Esophagus squamous epithelium (tissue), 5 donors: ENCODE measurements at regions not wholly inside any gene's neighbourhood (a gene's known extent, or its start where the extent isn't known, plus 50 kb on each side); places are given as distances from the start of the nearest gene placed in this dataset.

ENCODE experiments used
- DNase-seq: peaks from one replicate; lab custom pipeline; 2025; lab: John Stamatoyannopoulos, UW
- H3K27ac ChIP-seq, 4 donors: fragments of 200-600 bp; sonication (generic); one replicate each; pipeline ENCODE4 v1.5.1; 2016 to 2019; ENCODE audit warnings: mild to moderate bottlenecking in 1 of 4
- H3K27me3 ChIP-seq, 4 donors: fragments of 200-600 bp; sonication (generic); 1 replicate in 3 of 4; 2 replicates in 1 of 4; pipeline versions ENCODE4 v1.5.1 to v1.6.0; 2017 to 2021; ENCODE audit warnings: antibody characterized with exemption in 1 of 4
- H3K36me3 ChIP-seq, 3 donors: fragments of 200-600 bp; sonication (generic); one replicate each; pipeline ENCODE4 v1.5.1; 2016 to 2019
- H3K4me1 ChIP-seq, 3 donors: fragments of 200-600 bp; sonication (generic); one replicate each; pipeline ENCODE4 v1.5.1; 2017 to 2019
- H3K4me3 ChIP-seq, 4 donors: fragments of 200-600 bp; sonication (generic); 1 replicate in 3 of 4; 2 replicates in 1 of 4; pipeline ENCODE4 v1.5.1; 2016 to 2019; ENCODE audit warnings: mild to moderate bottlenecking in 2 of 4, moderate library complexity in 1 of 4
- H3K9me3 ChIP-seq, 3 donors: fragments of 200-600 bp; sonication (generic); one replicate each; pipeline ENCODE4 v1.5.1; 2016 to 2019
- POLR2A ChIP-seq, 4 donors: fragments of 450-650 bp; IDR thresholded peaks; one replicate each; pipeline ENCODE4 v1.6.1; 2017; ENCODE audit warnings: antibody characterized with exemption in 4 of 4, mild to moderate bottlenecking in 4 of 4, moderate library complexity in 3 of 4
- WGBS, 2 donors: methylation state at CpG; one replicate each; pipeline ENCODE4 v1.1.5; 2018; 5-methylcytosine and 5-hydroxymethylcytosine counted together
- intact Hi-C: fragments of 100-400 bp; cut with DNase I; formaldehyde crosslinking; loops from one replicate; pipeline ENCODE4 v1.15.0; 2022
- TF ChIP-seq, protein P1 (sequence below), 6 experiments: fragments of 450-650 bp in 4 of 6; fragments of 200-600 bp in 2 of 6; sonication (generic) in 2 of 6; IDR thresholded peaks; one replicate each; pipeline ENCODE4 v1.5.1; 2016 to 2019; ENCODE audit warnings: antibody characterized with exemption in 6 of 6, mild to moderate bottlenecking in 4 of 6, moderate library complexity in 4 of 6
- donor health status: DM: yes; HTN: yes; CAD: no.

DNA sequence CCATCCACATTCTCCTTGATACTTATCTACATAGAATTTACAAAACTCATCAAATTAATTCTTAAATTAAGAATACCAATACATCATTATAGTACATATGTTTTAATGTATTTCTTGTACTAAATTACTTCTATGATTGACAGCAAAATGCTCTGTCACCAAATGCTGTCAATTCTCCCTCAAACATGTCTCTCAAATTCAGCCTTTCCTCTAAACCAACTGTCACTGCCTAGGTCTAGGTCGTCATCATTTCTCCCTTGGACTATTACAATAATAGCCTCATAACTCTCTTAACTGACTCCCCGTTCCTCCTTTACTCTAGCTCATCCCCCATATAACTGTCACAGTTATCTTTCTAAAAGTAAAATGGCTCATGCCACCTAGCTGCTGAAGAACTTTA is 279.7 kb upstream of the FSTL5 start:
- Histone ChIP-seq H3K27me3 (no peaks in the 10 kb centered on the region), H3K4me3 (no peak overlapping the region), H3K36me3 (no peaks in the 10 kb centered on the region), H3K27ac (no peak overlapping the region), H3K9me3 (no peaks in the 10 kb centered on the region), H3K4me1 (no peaks in the 10 kb centered on the region)
- DNase-seq: no peak
- intact Hi-C loops: no loop called here
- 57 to 64% methylated on average over 2 of the region's 2 CpGs for WGBS, 2 donors
- TF ChIP-seq, protein P1, sequence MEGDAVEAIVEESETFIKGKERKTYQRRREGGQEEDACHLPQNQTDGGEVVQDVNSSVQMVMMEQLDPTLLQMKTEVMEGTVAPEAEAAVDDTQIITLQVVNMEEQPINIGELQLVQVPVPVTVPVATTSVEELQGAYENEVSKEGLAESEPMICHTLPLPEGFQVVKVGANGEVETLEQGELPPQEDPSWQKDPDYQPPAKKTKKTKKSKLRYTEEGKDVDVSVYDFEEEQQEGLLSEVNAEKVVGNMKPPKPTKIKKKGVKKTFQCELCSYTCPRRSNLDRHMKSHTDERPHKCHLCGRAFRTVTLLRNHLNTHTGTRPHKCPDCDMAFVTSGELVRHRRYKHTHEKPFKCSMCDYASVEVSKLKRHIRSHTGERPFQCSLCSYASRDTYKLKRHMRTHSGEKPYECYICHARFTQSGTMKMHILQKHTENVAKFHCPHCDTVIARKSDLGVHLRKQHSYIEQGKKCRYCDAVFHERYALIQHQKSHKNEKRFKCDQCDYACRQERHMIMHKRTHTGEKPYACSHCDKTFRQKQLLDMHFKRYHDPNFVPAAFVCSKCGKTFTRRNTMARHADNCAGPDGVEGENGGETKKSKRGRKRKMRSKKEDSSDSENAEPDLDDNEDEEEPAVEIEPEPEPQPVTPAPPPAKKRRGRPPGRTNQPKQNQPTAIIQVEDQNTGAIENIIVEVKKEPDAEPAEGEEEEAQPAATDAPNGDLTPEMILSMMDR (IDR thresholded peaks at IDR 0.05): no peak
- TF ChIP-seq POLR2A (IDR thresholded peaks at IDR 0.05): no peak

DNA sequence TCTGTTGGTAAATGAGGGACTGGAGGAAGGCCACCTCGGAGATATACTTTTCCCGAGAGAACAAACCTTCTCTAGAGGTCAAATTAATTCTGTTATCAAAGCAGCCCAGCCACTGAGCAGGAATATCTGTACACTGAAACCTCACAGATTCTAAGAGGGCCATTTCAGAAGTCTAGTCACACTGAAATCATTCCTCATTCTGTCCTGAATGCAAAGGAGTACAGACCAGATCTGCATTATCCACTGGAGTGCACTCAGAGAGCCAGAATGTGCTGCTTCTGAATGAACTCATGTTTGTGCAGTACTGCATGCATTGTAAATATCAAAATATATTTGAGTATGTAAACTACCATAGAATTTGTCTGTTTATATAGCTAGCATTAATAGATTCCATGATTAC is 278.3 kb upstream of the FSTL5 start:
- Histone ChIP-seq H3K4me1 (no peaks in the 10 kb centered on the region), H3K27me3 (no peaks in the 10 kb centered on the region), H3K27ac (no peak overlapping the region), H3K9me3 (no peaks in the 10 kb centered on the region), H3K36me3 (no peaks in the 10 kb centered on the region), H3K4me3 (no peak overlapping the region)
- DNase-seq: no peak
- 54 to 67% methylated on average over 2 of the region's 2 CpGs for WGBS, 2 donors
- TF ChIP-seq, protein P1 (IDR thresholded peaks at IDR 0.05): no peak
- no peak for TF ChIP-seq POLR2A (IDR thresholded peaks at IDR 0.05)
- intact Hi-C loops: no loop called here

DNA sequence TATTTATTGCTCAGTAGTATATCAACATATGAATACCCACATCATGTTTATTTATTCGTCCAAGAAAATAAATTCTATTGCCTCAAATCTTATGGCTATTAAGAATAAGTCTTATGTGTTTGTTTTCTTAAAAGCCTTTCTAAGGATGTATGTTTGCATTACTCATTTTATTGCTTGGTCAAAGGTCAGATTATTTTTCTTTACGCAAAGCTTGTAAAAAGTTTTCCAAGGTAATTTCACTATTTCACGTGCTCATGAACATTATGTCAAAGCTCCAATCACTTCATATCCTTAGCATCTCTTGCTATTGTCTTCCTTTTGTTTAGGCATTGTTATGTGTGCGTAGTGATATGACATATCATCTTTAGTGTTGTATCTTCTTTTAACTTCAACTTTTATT is 258.5 kb upstream of the FSTL5 start:
- Histone ChIP-seq H3K36me3 (no peaks in the 10 kb centered on the region), H3K4me1 (no peaks in the 10 kb centered on the region), H3K4me3 (no peak overlapping the region), H3K27ac (no peak overlapping the region), H3K27me3 (no peaks in the 10 kb centered on the region), H3K9me3 (no peaks in the 10 kb centered on the region)
- TF ChIP-seq POLR2A (IDR thresholded peaks at IDR 0.05): no peak
- TF ChIP-seq, protein P1 (IDR thresholded peaks at IDR 0.05): no peak
- DNase-seq: no peak
- intact Hi-C loops: no loop called here
- WGBS, 2 donors: 84 to 85% methylated on average over 4 of the region's 4 CpGs

DNA sequence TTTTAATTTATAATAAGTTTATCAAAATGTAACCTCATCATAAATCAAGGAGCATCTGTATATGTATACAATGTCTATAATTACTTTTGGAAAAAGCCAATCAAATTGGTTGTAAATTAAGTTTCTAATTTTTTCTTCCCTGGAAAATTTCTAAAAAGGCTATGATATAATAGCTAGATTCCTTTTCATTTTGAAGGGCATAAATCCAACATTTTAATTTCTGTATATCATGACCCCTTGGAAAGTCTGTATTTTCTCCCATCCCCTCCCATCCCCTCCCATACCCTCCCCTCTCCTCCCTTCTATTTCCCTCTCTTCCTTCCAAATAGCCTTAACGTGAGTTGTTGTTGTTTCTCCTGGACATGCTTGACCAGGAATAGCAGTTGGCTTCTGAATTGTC is 247.1 kb upstream of the FSTL5 start:
- intact Hi-C loops: no loop called here
- WGBS, 2 donors: 0 to 12% methylated on average over 1 of the region's 1 CpG

DNA sequence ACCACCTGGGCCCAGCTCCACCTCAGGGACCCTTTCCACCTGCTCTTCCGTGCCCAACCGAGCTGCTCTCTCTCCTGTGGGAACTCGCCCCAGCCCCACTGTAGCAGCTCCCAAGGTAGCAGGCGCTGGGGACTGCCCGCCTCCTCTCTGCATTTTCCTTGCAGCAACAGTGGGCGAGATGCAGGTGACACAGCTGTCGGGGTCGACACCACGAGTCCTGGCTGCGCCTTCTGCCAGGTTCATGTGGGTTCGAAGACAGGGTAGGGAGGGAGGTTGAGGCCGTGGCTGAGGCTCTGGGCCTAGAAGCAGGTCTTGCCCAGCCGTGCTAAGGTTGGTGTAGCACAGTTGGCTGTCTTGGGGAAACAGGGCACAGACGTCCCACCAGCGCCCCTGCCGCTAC is 245.2 kb upstream of the FSTL5 start:
- DNase-seq: no peak
- 81 to 94% methylated on average over 6 to 12 of the region's 16 CpGs for WGBS, 2 donors
- no peaks in the 10 kb centered on the region for H3K4me1 ChIP-seq
- intact Hi-C loops: no loop called here
- H3K4me3 ChIP-seq: no peak overlapping the region
- H3K27me3 ChIP-seq: no peaks in the 10 kb centered on the region
- H3K27ac ChIP-seq: no peak overlapping the region
- TF ChIP-seq POLR2A (IDR thresholded peaks at IDR 0.05): no peak
- no peaks in the 10 kb centered on the region for H3K9me3 ChIP-seq
- no peaks in the 10 kb centered on the region for H3K36me3 ChIP-seq

More for the DNA sequence above, 247.1 kb upstream of the FSTL5 start:
- no peaks in the 10 kb centered on the region for H3K36me3 ChIP-seq
- H3K27me3 ChIP-seq: no peaks in the 10 kb centered on the region
- no peaks in the 10 kb centered on the region for H3K9me3 ChIP-seq
- TF ChIP-seq, protein P1 (IDR thresholded peaks at IDR 0.05): no peak
- TF ChIP-seq POLR2A (IDR thresholded peaks at IDR 0.05): no peak
- no peak overlapping the region for H3K27ac ChIP-seq
- no peaks in the 10 kb centered on the region for H3K4me1 ChIP-seq
- H3K4me3 ChIP-seq: no peak overlapping the region
- no peak for DNase-seq

DNA sequence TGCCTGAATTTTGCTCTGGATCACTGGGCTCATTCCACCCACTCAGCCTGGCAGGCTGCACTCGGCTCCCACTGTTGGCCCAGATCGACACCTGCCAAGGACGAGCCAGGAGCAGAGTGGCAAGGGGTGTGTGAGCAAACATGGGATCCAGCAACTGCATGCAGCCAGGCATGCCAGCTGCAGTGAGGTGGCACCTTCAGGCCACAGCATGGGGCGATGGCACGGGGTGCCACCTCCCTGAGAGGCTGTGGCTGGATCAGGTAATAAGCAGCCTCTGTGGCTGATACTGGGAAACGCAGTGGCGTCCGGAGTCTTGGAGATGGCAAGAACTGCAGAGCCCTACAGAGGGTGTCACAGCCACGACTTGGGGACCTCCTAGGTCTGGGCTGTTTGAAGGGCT is 244.5 kb upstream of the FSTL5 start:
- intact Hi-C loops: no loop called here
- no peak for DNase-seq
- H3K9me3 ChIP-seq: no peaks in the 10 kb centered on the region
- H3K27ac ChIP-seq: no peak overlapping the region
- no peaks in the 10 kb centered on the region for H3K27me3 ChIP-seq
- WGBS, 2 donors: 69 to 82% methylated on average over 6 to 9 of the region's 9 CpGs
- no peaks in the 10 kb centered on the region for H3K4me1 ChIP-seq
- H3K36me3 ChIP-seq: no peaks in the 10 kb centered on the region
- TF ChIP-seq, protein P1 (IDR thresholded peaks at IDR 0.05): no peak
- no peak for TF ChIP-seq POLR2A (IDR thresholded peaks at IDR 0.05)
- H3K4me3 ChIP-seq: no peak overlapping the region
